Islet of Langerhans (tissue), 1 donor: ENCODE measurements at regions not wholly inside any gene's neighbourhood (a gene's known extent, or its start where the extent isn't known, plus 50 kb on each side); places are given as distances from the start of the nearest gene placed in this dataset.

Source experiments
- FAIRE-seq: peaks from one replicate; lab custom pipeline; 2011; peaks lifted over from hg19 to GRCh38; lab: Jason Lieb, UNC

DNA sequence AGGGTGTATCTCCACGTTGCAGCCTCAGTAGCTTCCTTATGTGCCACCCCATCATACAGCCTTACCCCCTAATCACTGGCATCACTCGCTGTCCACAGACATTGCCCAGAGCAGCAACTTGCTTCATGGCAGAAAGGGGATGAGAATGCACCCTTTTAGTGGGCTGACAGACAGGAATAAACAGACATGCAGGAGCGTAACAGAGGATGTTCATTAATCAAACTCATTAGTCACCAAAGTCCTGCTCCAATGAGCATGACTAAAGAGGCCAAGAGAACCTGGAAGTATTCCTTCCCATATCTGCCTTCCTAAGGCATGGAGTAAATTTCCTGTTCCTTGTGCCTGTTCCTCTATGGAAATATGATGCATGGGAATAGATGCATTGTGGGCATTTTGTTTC lies 197.0 kb downstream of the PHLDA1 start:
- FAIRE-seq, result no peak

- no peak for FAIRE-seq
Observed at GRCh38 chr12:75833268-75833667, 198.3 kb downstream of the PHLDA1 start.

DNA sequence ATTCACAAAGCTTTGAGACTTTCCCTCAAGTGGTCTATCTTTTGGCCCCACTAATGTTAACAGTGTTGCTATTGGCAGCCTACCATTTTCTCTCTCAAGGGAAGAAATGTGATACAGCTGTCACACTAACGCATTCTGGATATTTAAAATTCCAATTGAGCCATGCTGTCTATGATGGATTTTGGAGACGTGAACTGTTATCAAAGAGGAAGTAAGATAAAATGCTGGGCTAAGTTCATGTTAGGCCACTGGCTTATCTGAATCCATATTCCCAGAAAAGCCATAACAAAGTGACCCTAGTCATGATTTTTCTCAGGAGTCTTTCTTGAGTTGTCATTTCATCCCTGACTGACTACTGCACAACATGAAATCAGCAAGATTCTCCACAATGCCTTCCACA lies 200.2 kb downstream of the PHLDA1 start:
- no peak for FAIRE-seq

DNA sequence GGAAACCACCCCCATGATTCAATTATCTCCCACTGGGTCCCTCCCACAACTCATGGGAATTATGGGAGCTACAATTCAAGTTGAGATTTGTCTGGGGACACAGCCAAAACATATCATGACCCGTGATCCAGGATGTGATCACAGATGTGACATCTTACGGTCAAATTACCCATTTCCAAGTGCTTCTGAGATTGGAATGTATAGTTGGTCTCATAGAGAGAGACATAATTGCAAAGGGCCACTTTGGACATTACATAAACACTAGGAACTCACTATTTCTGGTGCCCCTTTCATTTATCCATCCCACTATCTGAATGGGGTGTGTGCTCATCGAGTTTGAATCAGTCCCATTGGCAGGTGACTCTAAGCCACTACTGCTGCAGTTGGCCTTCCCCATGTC lies 204.5 kb downstream of the PHLDA1 start:
- FAIRE-seq, result no peak

DNA sequence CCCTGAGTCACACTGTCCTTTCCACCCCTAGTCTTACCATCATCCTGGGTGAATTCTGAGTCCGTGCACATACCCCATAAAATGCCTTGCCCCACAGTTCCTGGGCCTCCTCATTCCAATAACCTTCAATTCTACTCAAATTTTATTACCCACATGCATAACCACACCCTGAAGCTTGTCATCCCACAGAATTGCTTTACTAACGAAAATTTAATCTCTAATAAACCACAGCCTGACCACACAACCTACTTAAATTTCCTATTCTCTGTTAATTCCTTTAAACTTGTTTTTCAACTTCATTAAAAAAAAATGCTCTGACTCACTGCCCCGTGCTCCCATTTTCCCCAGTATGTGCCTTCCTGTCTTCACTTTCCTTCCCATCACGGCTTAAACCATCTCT lies 205.9 kb downstream of the PHLDA1 start:
- no peak for FAIRE-seq

GRCh38 chr12:75823475-75823874 lies 208.1 kb downstream of the PHLDA1 start:
- FAIRE-seq, result no peak

- no peak for FAIRE-seq
Observed at GRCh38 chr12:75822416-75822815, 209.2 kb downstream of the PHLDA1 start.

- FAIRE-seq, result no peak
Observed at GRCh38 chr12:75820848-75821578, 210.6 kb downstream of the PHLDA1 start.

GRCh38 chr12:75820071-75820470 lies 211.5 kb downstream of the PHLDA1 start:
- no peak for FAIRE-seq

- FAIRE-seq, result peak; percentile 45
Observed at GRCh38 chr12:75819512-75819911, 212.1 kb downstream of the PHLDA1 start.

GRCh38 chr12:75818863-75819262 lies 212.7 kb downstream of the PHLDA1 start:
- FAIRE-seq, result no peak

GRCh38 chr12:75816897-75817296 lies 214.7 kb downstream of the PHLDA1 start:
- FAIRE-seq, result peak; percentile 93

DNA sequence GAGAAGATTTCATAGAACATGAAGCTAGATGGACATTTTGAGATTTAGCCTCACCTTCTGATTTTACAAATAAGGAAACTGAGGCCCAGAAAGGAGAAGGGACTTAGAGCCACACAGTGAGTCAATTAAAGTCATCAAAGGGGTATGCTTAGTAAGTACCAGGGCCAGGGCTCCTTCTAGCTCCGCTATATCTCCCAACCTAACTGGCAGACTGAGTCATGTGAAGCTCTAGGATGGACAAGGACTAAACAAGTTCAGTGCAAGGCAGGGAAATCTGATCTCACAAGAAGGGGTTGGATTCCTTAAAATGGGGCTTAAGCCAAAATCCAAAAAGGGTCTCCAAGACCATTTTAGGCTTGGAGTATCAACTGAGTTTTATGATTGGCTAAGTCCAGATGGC lies 215.8 kb downstream of the PHLDA1 start:
- no peak for FAIRE-seq

GRCh38 chr12:75814851-75815754 lies 216.5 kb downstream of the PHLDA1 start:
- peak; percentile 98 for FAIRE-seq

DNA sequence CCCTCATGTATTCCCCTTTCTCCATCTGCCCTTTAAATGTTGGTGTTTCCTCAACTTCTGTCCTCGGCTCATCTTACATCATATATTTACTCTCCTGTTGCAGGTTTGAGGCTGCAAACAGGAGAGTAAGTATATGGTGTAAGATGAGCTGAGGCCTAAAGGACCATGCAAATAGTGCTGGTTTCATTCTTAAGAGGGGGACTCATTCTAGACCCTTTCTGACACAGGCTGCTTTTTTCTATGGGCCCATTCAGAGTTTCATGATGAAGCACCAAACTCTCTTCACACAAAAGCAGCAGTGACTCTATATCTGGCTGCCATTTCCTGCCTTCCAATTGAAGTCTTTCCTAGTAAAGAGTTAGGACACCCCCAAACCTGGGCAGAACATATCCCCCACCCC lies 218.5 kb downstream of the PHLDA1 start:
- no peak for FAIRE-seq

- FAIRE-seq, result peak; percentile 65
Observed at GRCh38 chr12:75812271-75813018, 219.1 kb downstream of the PHLDA1 start.

- FAIRE-seq, result no peak
Observed at GRCh38 chr12:75809746-75810145, 221.8 kb downstream of the PHLDA1 start.

DNA sequence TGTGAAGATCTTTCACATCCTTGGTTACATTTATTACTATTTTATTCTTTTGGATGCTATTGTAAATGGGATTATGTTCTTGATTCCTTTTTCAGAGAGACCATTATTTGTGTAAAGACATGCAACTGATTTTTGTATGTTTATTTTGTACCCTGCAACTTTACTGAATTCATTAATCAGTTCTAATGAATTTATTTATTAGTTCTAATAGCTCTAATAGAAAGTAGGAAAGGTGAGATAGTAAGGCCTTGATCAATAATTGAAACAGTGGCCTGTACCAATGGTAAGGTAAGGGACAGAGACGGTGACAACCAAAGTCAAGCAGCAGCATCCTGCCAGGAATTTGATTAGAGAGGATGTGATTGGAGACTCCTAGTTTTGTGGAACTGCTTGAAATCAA lies 224.1 kb downstream of the PHLDA1 start:
- FAIRE-seq, result no peak

DNA sequence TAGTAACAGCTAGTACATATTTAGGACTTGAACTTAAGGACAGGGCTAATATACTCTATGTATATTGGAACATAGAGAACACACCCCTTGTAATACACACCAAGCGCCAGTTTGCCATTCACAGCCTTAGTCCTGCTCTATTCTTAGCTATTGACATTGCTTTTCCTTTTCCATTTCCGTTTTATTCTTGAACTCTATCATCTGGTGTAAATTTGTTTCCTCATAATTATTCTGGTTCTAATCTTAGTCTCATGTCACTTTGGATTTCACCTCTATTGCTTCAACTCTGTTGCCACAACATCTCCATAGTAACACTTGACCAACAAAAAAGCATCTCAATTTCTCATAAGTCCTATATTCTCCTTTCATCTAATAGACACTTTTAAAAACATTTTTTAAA lies 225.7 kb downstream of the PHLDA1 start:
- no peak for FAIRE-seq

GRCh38 chr12:75805320-75805719 lies 226.3 kb downstream of the PHLDA1 start:
- FAIRE-seq, result no peak

GRCh38 chr12:75798136-75798926 lies 233.2 kb downstream of the PHLDA1 start:
- no peak for FAIRE-seq

DNA sequence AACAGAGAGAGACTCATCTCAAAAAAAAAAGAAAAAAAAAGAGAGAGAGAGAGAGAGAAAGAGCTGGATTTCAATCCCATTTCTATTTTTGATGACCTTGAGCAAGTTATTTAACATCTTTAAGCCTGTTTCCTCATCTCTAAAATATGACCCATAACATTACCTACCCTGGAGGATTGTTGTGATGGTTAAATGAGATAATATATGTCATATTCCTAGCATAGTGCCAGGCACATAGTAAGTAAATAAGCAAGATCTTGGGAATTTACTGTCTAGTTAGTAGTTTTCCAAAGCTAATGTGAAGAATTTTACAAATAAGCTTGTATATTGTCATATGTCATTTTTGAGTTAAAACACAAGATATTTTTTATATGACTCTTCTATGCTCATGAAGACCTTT lies 236.5 kb downstream of the PHLDA1 start:
- FAIRE-seq, result no peak
